ENCODE measurements at regions not wholly inside any gene's neighbourhood (a gene's known extent, or its start where the extent isn't known, plus 50 kb on each side); places are given as distances from the start of the nearest gene placed in this dataset.

- TF ChIP-seq EP300 (IDR thresholded peaks at IDR 0.05) (no peak), CTCF (IDR thresholded peaks at IDR 0.05) (no peak), POLR2AphosphoS5 (IDR thresholded peaks at IDR 0.05) (no peak), POLR2A (IDR thresholded peaks at IDR 0.05) (no peak)
- no peak overlapping the region for H3K27ac ChIP-seq
Observed at GRCh38 chr3:144200004-144200403, 228.4 kb downstream of the DIPK2A start.

GRCh38 chr3:144200466-144200865 is 228.8 kb downstream of the DIPK2A start:
- ATAC-seq: no peak
- Histone ChIP-seq H3K4me3 (no peak overlapping the region), H3K4me1 (peaks cover 0 to 5% (median 0%) of the 10 kb centered on the region in 3 donors), H3K36me3 (no peaks in the 10 kb centered on the region), H3K27ac (no peak overlapping the region), H3K27me3 (no peaks in the 10 kb centered on the region), H3K9me3 (peaks cover 0 to under 1% (median 0%) of the 10 kb centered on the region in 3 donors)
- TF ChIP-seq CTCF (IDR thresholded peaks at IDR 0.05) (no peak), POLR2A (IDR thresholded peaks at IDR 0.05) (no peak), POLR2AphosphoS5 (IDR thresholded peaks at IDR 0.05) (no peak), EP300 (IDR thresholded peaks at IDR 0.05) (no peak)

More at GRCh38 chr3:144200004-144200403, 228.4 kb downstream of the DIPK2A start:
- H3K36me3 ChIP-seq: no peaks in the 10 kb centered on the region
- no peaks in the 10 kb centered on the region for H3K27me3 ChIP-seq
- peaks cover 0 to 5% (median 0%) of the 10 kb centered on the region in 3 donors for H3K9me3 ChIP-seq
- peaks cover 0 to 5% (median 0%) of the 10 kb centered on the region in 3 donors for H3K4me1 ChIP-seq
- no peak overlapping the region for H3K4me3 ChIP-seq
- ATAC-seq: no peak

GRCh38 chr3:144221761-144222160 is 250.1 kb downstream of the DIPK2A start:
- TF ChIP-seq POLR2AphosphoS5 (IDR thresholded peaks at IDR 0.05) (no peak), CTCF (IDR thresholded peaks at IDR 0.05) (no peak), POLR2A (IDR thresholded peaks at IDR 0.05) (no peak), EP300 (IDR thresholded peaks at IDR 0.05) (no peak)
- H3K36me3 ChIP-seq: no peaks in the 10 kb centered on the region
- 58 to 64% methylated on average over 2 to 3 of the region's 3 CpGs for WGBS, 2 donors (ENCODE audit: low coverage in 1 of 2)
- no peaks in the 10 kb centered on the region for H3K27me3 ChIP-seq
- no peaks in the 10 kb centered on the region for H3K9me3 ChIP-seq
- no peak overlapping the region for H3K4me3 ChIP-seq
- ATAC-seq: no peak
- H3K27ac ChIP-seq: no peak overlapping the region
- no peaks in the 10 kb centered on the region for H3K4me1 ChIP-seq

GRCh38 chr3:144229330-144229729 is 257.7 kb downstream of the DIPK2A start:
- ATAC-seq: no peak
- peaks cover 0 to 1% (median 0%) of the 10 kb centered on the region in 3 donors for H3K9me3 ChIP-seq
- 38 to 42% methylated on average over 1 of the region's 1 CpG for WGBS, 2 donors (ENCODE audit: low coverage in 1 of 2)
- H3K4me1 ChIP-seq: no peaks in the 10 kb centered on the region
- TF ChIP-seq EP300 (IDR thresholded peaks at IDR 0.05) (no peak), POLR2AphosphoS5 (IDR thresholded peaks at IDR 0.05) (no peak), POLR2A (IDR thresholded peaks at IDR 0.05) (no peak), CTCF (IDR thresholded peaks at IDR 0.05) (no peak)
- H3K36me3 ChIP-seq: no peaks in the 10 kb centered on the region
- H3K4me3 ChIP-seq: no peak overlapping the region
- H3K27ac ChIP-seq: no peak overlapping the region
- no peaks in the 10 kb centered on the region for H3K27me3 ChIP-seq

- H3K36me3 ChIP-seq: no peaks in the 10 kb centered on the region
- H3K4me1 ChIP-seq: no peaks in the 10 kb centered on the region
- ATAC-seq: no peak
- H3K9me3 ChIP-seq: peaks cover 0 to 2% (median 0%) of the 10 kb centered on the region in 3 donors
- no peak overlapping the region for H3K4me3 ChIP-seq
- H3K27ac ChIP-seq: no peak overlapping the region
- TF ChIP-seq CTCF (IDR thresholded peaks at IDR 0.05) (no peak), EP300 (IDR thresholded peaks at IDR 0.05) (no peak), POLR2AphosphoS5 (IDR thresholded peaks at IDR 0.05) (no peak), POLR2A (IDR thresholded peaks at IDR 0.05) (no peak)
- no peaks in the 10 kb centered on the region for H3K27me3 ChIP-seq
Observed at GRCh38 chr3:144229953-144230352, 258.3 kb downstream of the DIPK2A start.
